ENCODE measurements at regions not wholly inside any gene's neighbourhood (a gene's known extent, or its start where the extent isn't known, plus 50 kb on each side); places are given as distances from the start of the nearest gene placed in this dataset.
"Not testable (repeated sequence)": the region's sequence is repeated elsewhere in the genome, so short reads cannot be mapped to it uniquely, and the experiment has no call there.

DNA sequence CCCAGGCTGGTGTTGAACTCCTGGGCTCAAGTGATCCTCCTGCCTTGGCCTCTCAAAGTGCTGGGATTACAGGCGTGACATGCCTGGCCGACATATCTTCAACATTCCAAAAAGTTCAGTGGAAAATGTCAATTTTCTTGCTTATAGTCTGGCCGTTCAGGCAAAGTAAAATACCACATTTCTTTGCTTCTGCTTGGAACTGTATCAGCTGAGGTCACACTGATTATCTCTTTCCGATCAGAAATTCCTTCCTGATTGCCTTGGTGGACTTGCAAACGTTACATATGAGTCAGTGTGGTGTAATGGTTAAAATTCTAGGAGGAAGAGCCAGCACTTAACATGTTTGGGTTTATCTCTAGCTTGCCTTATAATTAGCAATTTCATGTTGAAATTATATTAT is 170.6 kb upstream of the ERV3-1 start:
- not testable (repeated sequence) for TF ChIP-seq POLR2AphosphoS5 (IDR thresholded peaks at IDR 0.05; ENCODE audit: low read depth, low read length)
- TF ChIP-seq, protein P1, sequence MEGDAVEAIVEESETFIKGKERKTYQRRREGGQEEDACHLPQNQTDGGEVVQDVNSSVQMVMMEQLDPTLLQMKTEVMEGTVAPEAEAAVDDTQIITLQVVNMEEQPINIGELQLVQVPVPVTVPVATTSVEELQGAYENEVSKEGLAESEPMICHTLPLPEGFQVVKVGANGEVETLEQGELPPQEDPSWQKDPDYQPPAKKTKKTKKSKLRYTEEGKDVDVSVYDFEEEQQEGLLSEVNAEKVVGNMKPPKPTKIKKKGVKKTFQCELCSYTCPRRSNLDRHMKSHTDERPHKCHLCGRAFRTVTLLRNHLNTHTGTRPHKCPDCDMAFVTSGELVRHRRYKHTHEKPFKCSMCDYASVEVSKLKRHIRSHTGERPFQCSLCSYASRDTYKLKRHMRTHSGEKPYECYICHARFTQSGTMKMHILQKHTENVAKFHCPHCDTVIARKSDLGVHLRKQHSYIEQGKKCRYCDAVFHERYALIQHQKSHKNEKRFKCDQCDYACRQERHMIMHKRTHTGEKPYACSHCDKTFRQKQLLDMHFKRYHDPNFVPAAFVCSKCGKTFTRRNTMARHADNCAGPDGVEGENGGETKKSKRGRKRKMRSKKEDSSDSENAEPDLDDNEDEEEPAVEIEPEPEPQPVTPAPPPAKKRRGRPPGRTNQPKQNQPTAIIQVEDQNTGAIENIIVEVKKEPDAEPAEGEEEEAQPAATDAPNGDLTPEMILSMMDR (IDR thresholded peaks at IDR 0.05) = not testable (repeated sequence)
